HepG2 (cell line): ENCODE measurements at regions not wholly inside any gene's neighbourhood (a gene's known extent, or its start where the extent isn't known, plus 50 kb on each side); places are given as distances from the start of the nearest gene placed in this dataset.

Experiments used
- HOMEZ ChIP-seq: IDR thresholded peaks from 2 replicates; pipeline ENCODE4 v1.6.1; 2016; ENCODE audit warnings: low read depth
- JUND ChIP-seq: sonication (generic); formaldehyde crosslinking; IDR thresholded peaks from 2 replicates; pipeline ENCODE4 v1.8.0; 2022; ENCODE audit warnings: mild to moderate bottlenecking, missing genetic modification reagents
- MXD4 ChIP-seq: IDR thresholded peaks from 2 replicates; pipeline ENCODE4 v1.6.1; 2016; ENCODE audit warnings: mild to moderate bottlenecking, missing biosample characterization, missing genetic modification reagents
- PHF21A ChIP-seq: sonication (generic); formaldehyde crosslinking; IDR thresholded peaks from 2 replicates; pipeline ENCODE4 v1.5.0; 2020; ENCODE audit warnings: mild to moderate bottlenecking, missing genetic modification reagents
- THAP7 ChIP-seq: sonication (generic); formaldehyde crosslinking; IDR thresholded peaks from 2 replicates; pipeline ENCODE4 v1.8.1; 2023; ENCODE audit warnings: mild to moderate bottlenecking, missing genetic modification reagents
- ZNF607 ChIP-seq: sonication (generic); formaldehyde crosslinking; IDR thresholded peaks from 2 replicates; pipeline ENCODE4 v1.5.1; 2020; ENCODE audit warnings: missing genetic modification reagents, mild to moderate bottlenecking, borderline replicate concordance

GRCh38 chr6:113655761-113656160 is 201.4 kb upstream of the MARCKS start:
- TF ChIP-seq ZNF607 (CRISPR knock-in tag): no peak
- TF ChIP-seq THAP7 (CRISPR knock-in tag): no peak
- TF ChIP-seq MXD4 (CRISPR knock-in tag): no peak
- TF ChIP-seq JUND (CRISPR knock-in tag): no peak
- no peak for TF ChIP-seq PHF21A (CRISPR knock-in tag)
- TF ChIP-seq HOMEZ (CRISPR knock-in tag): no peak
